ENCODE measurements at regions not wholly inside any gene's neighbourhood (a gene's known extent, or its start where the extent isn't known, plus 50 kb on each side); places are given as distances from the start of the nearest gene placed in this dataset.
A peak's percentile ranks its signal among the peaks of the same experiment; 100 is the strongest.

GRCh38 chr5:61620699-61621182 is 288.7 kb downstream of the ZSWIM6 start:
- in situ Hi-C loops (cut with MboI; ENCODE audit: low pct_unique_long_range_greater_than_20kb, low sequenced_read_pairs), result no loop called here
- DNase-seq, result no peak

- in situ Hi-C loops (cut with MboI; ENCODE audit: low pct_unique_long_range_greater_than_20kb, low sequenced_read_pairs), result no loop called here
- DNase-seq, result no peak
These were observed 289.2 kb downstream of the ZSWIM6 start for GRCh38 chr5:61621202-61621650.

- in situ Hi-C loops (cut with MboI; ENCODE audit: low pct_unique_long_range_greater_than_20kb, low sequenced_read_pairs), result no loop called here
These were observed 290.1 kb downstream of the ZSWIM6 start for GRCh38 chr5:61622156-61622555.

GRCh38 chr5:61623401-61624069 is 291.5 kb downstream of the ZSWIM6 start:
- DNase-seq, result peak; percentile 8
- in situ Hi-C loops (cut with MboI; ENCODE audit: low pct_unique_long_range_greater_than_20kb, low sequenced_read_pairs), result no loop called here

More at GRCh38 chr5:61622156-61622555, 290.1 kb downstream of the ZSWIM6 start:
- DNase-seq, result no peak

GRCh38 chr5:61624553-61625136 is 292.6 kb downstream of the ZSWIM6 start:
- in situ Hi-C loops (cut with MboI; ENCODE audit: low pct_unique_long_range_greater_than_20kb, low sequenced_read_pairs), result no loop called here
- no peak for DNase-seq

GRCh38 chr5:61625137-61625561 is 293.1 kb downstream of the ZSWIM6 start:
- in situ Hi-C loops (cut with MboI; ENCODE audit: low pct_unique_long_range_greater_than_20kb, low sequenced_read_pairs), result no loop called here
- DNase-seq, result no peak

GRCh38 chr5:61625681-61626621 is 293.9 kb downstream of the ZSWIM6 start:
- in situ Hi-C loops (cut with MboI; ENCODE audit: low pct_unique_long_range_greater_than_20kb, low sequenced_read_pairs), result no loop called here
- DNase-seq, result no peak

- DNase-seq, result no peak
- in situ Hi-C loops (cut with MboI; ENCODE audit: low pct_unique_long_range_greater_than_20kb, low sequenced_read_pairs), result no loop called here
These were observed 294.7 kb downstream of the ZSWIM6 start for GRCh38 chr5:61626639-61627282.

- no peak for DNase-seq
- in situ Hi-C loops (cut with MboI; ENCODE audit: low pct_unique_long_range_greater_than_20kb, low sequenced_read_pairs), result no loop called here
These were observed 295.5 kb downstream of the ZSWIM6 start for GRCh38 chr5:61627531-61627930.

- DNase-seq, result no peak
- in situ Hi-C loops (cut with MboI; ENCODE audit: low pct_unique_long_range_greater_than_20kb, low sequenced_read_pairs), result no loop called here
These were observed 298.9 kb downstream of the ZSWIM6 start for GRCh38 chr5:61630908-61631307.

- no peak for DNase-seq
- in situ Hi-C loops (cut with MboI; ENCODE audit: low pct_unique_long_range_greater_than_20kb, low sequenced_read_pairs), result no loop called here
These were observed 299.4 kb downstream of the ZSWIM6 start for GRCh38 chr5:61631438-61631941.

- no peak for DNase-seq
- in situ Hi-C loops (cut with MboI; ENCODE audit: low pct_unique_long_range_greater_than_20kb, low sequenced_read_pairs), result no loop called here
These were observed 300.0 kb downstream of the ZSWIM6 start for GRCh38 chr5:61632064-61632463.

- no peak for DNase-seq
- in situ Hi-C loops (cut with MboI; ENCODE audit: low pct_unique_long_range_greater_than_20kb, low sequenced_read_pairs), result no loop called here
These were observed 303.2 kb downstream of the ZSWIM6 start for GRCh38 chr5:61635271-61635670.

- in situ Hi-C loops (cut with MboI; ENCODE audit: low pct_unique_long_range_greater_than_20kb, low sequenced_read_pairs), result no loop called here
- DNase-seq, result no peak
These were observed 305.5 kb downstream of the ZSWIM6 start for GRCh38 chr5:61637566-61637965.

- in situ Hi-C loops (cut with MboI; ENCODE audit: low pct_unique_long_range_greater_than_20kb, low sequenced_read_pairs), result no loop called here
- no peak for DNase-seq
These were observed 306.4 kb downstream of the ZSWIM6 start for GRCh38 chr5:61638476-61638875.

GRCh38 chr5:61640179-61641021 is 308.3 kb downstream of the ZSWIM6 start:
- no peak for DNase-seq
- in situ Hi-C loops (cut with MboI; ENCODE audit: low pct_unique_long_range_greater_than_20kb, low sequenced_read_pairs), result no loop called here

GRCh38 chr5:61641748-61642565 is 309.9 kb downstream of the ZSWIM6 start:
- in situ Hi-C loops (cut with MboI; ENCODE audit: low pct_unique_long_range_greater_than_20kb, low sequenced_read_pairs), result no loop called here

More at GRCh38 chr5:61641748-61642565, 309.9 kb downstream of the ZSWIM6 start:
- DNase-seq, result no peak
